Left cardiac atrium (tissue), 4 donors: ENCODE measurements at regions not wholly inside any gene's neighbourhood (a gene's known extent, or its start where the extent isn't known, plus 50 kb on each side); places are given as distances from the start of the nearest gene placed in this dataset.

Experiments
- ATAC-seq, 2 donors: fragments of 200-7000 bp; cut with Tn5 transposase; one replicate each; pipeline ENCODE4 v1.9.1; 2020; ENCODE audit warnings: mild to moderate bottlenecking in 2 of 2, moderate library complexity in 2 of 2
- DNase-seq: peaks from one replicate; pipeline ENCODE4 v3.0.0-alpha.2; 2020
- intact Hi-C, 2 donors: fragments of 100-400 bp; cut with DNase I; formaldehyde crosslinking; loops; one replicate each; pipeline versions ENCODE4 v1.14.1 to v1.15.1; 2022 to 2023
- donor health status: DM: no; HTN: yes; CAD: no.
- donor health status: DM: no; HTN: yes; CAD: no; lungs with severe emphysema.
- donor health status: DM: yes; HTN: yes; CAD: no.
- donor health status: Dilated cardiomyopathy.

DNA sequence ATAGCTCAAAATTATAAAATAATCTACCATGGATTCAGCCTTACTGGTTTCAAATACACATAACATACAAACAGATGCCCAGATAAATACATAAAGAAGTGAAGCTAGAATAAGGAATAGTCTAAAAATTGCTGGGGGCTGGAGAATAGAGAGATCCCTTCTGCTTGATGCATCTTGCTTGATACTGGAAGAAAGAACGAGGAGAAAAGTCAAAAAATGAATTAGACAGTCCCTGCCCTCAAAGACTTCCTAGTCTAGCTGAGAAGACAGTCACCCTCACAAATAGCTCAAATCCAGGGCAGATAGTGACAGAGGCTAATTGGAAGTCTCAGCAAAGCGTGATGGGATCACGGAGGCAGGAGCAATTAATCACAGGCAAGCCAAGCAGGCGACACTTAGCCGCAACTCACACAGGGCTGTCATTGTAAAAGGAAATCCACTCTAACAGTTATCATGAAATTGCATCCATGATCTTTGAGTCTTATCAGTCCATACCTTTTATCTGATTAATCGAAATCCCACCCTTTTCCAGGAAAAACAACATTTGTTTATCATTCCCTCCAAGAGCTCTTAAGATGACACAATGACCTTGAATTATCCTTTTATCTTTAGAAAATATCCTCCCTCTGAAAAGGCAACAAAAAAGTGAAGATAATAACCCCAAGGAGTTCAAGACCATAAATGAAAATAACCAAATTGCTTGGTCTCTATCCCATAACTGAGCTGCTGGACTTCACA lies 59.7 kb upstream of the TIAM1 start:
- no peak for ATAC-seq
- no peak for DNase-seq
- intact Hi-C loops = no loop called here

- ATAC-seq (no peak), DNase-seq (no peak)
- intact Hi-C loops = no loop called here
These were observed 55.5 kb upstream of the TIAM1 start for GRCh38 chr21:31399591-31399990.

DNA sequence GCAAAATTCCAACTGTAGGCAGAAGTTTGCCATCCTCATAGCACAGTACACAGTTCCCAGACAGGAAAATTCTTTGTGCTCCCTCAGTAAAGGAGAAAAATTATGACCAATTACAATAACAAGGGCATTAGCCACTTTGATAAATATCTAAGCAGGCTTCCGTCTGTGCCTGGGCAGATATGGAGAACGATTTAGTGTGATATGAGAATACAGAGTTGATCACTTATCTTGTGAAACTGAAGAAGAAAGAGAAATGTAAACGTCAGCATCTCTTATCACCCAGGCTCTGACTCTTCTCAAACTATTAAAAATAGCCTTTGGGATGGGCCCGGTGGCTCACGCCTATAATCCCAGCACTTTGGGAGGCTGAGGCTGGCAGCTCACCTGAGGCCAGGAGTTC lies 54.5 kb upstream of the TIAM1 start:
- intact Hi-C loops = no loop called here
- no peak for DNase-seq
- ATAC-seq = no peak

- no peak for ATAC-seq
- intact Hi-C loops = no loop called here
- DNase-seq = no peak
These were observed 53.9 kb upstream of the TIAM1 start for GRCh38 chr21:31397939-31398338.

GRCh38 chr21:31397515-31397926 lies 53.5 kb upstream of the TIAM1 start:
- no peak for DNase-seq
- ATAC-seq = no peak
- intact Hi-C loops = no loop called here

DNA sequence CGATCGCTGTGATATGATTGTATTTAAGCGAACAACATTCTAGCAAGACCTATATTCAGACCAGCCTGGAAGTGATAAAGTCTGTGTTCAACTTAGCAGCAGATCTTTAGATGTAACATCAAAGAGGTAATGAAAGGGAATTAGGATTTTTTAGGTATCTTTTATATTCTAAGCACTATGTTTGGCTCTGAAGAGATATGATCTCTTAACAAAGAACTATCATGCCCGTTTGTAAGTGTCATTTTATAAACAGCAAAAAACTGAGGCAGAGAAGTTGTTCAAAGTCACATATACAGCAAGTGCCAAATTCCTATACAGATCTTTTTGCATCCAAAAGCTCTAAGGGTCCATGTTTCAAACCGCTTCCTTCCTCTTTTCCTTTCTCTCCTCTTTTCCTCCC lies 53.0 kb upstream of the TIAM1 start:
- intact Hi-C loops = no loop called here
- ATAC-seq (no peak), DNase-seq (no peak)

DNA sequence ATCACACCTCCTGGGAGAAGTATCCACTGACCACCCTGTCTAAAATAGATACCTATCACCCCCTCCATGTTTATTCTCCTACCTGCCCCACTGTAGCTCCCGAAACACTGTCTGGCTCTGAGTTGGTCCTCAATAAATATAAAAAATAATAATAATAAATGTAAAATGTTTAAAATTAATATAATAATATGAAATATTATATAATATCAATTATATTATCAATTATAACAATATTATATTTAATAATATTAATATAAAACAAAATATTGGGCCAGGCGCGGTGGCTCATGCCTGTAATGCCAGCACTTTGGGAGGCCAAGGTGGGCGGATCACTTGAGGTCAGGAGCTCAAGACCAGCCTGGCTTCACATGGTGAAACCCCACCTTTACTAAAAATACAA lies 52.3 kb upstream of the TIAM1 start:
- no peak for DNase-seq
- intact Hi-C loops = no loop called here
- ATAC-seq = no peak

- DNase-seq = no peak
- intact Hi-C loops = no loop called here
- no peak for ATAC-seq
These were observed 51.7 kb upstream of the TIAM1 start for GRCh38 chr21:31395791-31396190.

GRCh38 chr21:31395268-31395667 lies 51.2 kb upstream of the TIAM1 start:
- intact Hi-C loops = no loop called here
- DNase-seq (no peak), ATAC-seq (no peak)

- DNase-seq (no peak), ATAC-seq (no peak)
- intact Hi-C loops = no loop called here
These were observed 50.2 kb upstream of the TIAM1 start for GRCh38 chr21:31394309-31394708.
